ENCODE measurements at regions not wholly inside any gene's neighbourhood (a gene's known extent, or its start where the extent isn't known, plus 50 kb on each side); places are given as distances from the start of the nearest gene placed in this dataset.
"Not testable (repeated sequence)": the region's sequence is repeated elsewhere in the genome, so short reads cannot be mapped to it uniquely, and the experiment has no call there.

DNA sequence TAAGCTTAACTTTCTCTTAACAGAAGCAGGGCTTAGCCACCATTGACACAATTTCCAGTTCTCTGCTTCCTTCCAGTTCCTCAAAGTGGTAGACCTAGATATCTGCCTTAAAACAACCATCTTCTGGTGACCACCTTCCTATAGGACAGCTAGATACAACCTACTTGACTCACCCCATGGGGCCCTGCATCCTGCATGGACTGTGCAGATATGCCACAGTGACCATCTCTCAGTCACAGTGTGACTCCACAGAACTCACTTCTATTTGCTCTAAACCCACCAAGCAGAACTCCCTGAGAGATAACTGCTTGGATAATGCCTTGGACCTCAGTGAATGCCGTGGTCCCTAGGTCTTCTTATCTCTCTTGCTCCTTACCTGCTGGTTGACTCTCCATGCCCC, 621.6 kb downstream of the IQCM start:
- Mint-ChIP-seq H3K9me3 (no peaks in the 10 kb centered on the region), H3K27ac (no peak overlapping the region), H3K27me3 (ENCODE audit: insufficient read depth) (no peaks in the 10 kb centered on the region), H3K4me1 (ENCODE audit: low read depth) (no peaks in the 10 kb centered on the region), H3K4me3 (no peak overlapping the region), H3K36me3 (ENCODE audit: low read depth) (no peaks in the 10 kb centered on the region)
- TF ChIP-seq, protein P1, sequence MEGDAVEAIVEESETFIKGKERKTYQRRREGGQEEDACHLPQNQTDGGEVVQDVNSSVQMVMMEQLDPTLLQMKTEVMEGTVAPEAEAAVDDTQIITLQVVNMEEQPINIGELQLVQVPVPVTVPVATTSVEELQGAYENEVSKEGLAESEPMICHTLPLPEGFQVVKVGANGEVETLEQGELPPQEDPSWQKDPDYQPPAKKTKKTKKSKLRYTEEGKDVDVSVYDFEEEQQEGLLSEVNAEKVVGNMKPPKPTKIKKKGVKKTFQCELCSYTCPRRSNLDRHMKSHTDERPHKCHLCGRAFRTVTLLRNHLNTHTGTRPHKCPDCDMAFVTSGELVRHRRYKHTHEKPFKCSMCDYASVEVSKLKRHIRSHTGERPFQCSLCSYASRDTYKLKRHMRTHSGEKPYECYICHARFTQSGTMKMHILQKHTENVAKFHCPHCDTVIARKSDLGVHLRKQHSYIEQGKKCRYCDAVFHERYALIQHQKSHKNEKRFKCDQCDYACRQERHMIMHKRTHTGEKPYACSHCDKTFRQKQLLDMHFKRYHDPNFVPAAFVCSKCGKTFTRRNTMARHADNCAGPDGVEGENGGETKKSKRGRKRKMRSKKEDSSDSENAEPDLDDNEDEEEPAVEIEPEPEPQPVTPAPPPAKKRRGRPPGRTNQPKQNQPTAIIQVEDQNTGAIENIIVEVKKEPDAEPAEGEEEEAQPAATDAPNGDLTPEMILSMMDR (IDR thresholded peaks at IDR 0.05), result no peak
- no peak for DNase-seq

DNA sequence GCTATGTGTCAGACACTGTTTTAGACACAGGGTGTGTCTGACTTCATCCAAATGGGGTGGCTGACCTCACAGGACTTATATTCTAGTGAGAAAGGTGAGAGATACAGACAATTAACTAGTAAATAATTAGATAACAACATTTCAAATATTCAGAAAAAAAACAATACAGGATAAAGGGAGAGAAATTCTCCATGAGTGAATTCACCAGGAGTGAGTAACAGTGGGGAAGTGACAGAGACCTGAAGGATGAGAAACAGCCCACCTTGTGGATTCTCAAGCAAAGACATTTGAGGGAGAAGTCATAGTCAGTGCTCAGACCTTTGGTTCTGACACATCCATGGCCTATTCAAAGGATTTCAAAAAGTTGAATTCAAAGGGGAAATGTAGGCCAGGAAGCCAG, 627.9 kb downstream of the IQCM start:
- Mint-ChIP-seq H3K27me3 (ENCODE audit: insufficient read depth) (no peaks in the 10 kb centered on the region), H3K9me3 (no peaks in the 10 kb centered on the region), H3K4me3 (no peak overlapping the region), H3K4me1 (ENCODE audit: low read depth) (peaks cover 9% of the 10 kb centered on the region), H3K27ac (no peak overlapping the region), H3K36me3 (ENCODE audit: low read depth) (no peaks in the 10 kb centered on the region)
- DNase-seq, result no peak
- TF ChIP-seq, protein P1 (IDR thresholded peaks at IDR 0.05), result no peak

GRCh38 chr4:149183638-149184037, 632.0 kb downstream of the IQCM start:
- peaks cover 2% of the 10 kb centered on the region for H3K27me3 Mint-ChIP-seq (ENCODE audit: insufficient read depth)
- H3K9me3 Mint-ChIP-seq, result peaks cover 7% of the 10 kb centered on the region; the same call in 1 of the 2 replicates
- no peaks in the 10 kb centered on the region for H3K36me3 Mint-ChIP-seq (ENCODE audit: low read depth)
- no peak overlapping the region for H3K4me3 Mint-ChIP-seq
- H3K27ac Mint-ChIP-seq, result no peak overlapping the region
- H3K4me1 Mint-ChIP-seq (ENCODE audit: low read depth), result peaks cover 9% of the 10 kb centered on the region
- TF ChIP-seq, protein P1 (IDR thresholded peaks at IDR 0.05), result no peak
- no peak for DNase-seq

GRCh38 chr4:149181459-149181858, 634.2 kb downstream of the IQCM start:
- not testable (repeated sequence) for H3K36me3 Mint-ChIP-seq (ENCODE audit: low read depth); H3K4me1 Mint-ChIP-seq (ENCODE audit: low read depth); H3K9me3 Mint-ChIP-seq; H3K27ac Mint-ChIP-seq; DNase-seq; H3K27me3 Mint-ChIP-seq (ENCODE audit: insufficient read depth); H3K4me3 Mint-ChIP-seq

DNA sequence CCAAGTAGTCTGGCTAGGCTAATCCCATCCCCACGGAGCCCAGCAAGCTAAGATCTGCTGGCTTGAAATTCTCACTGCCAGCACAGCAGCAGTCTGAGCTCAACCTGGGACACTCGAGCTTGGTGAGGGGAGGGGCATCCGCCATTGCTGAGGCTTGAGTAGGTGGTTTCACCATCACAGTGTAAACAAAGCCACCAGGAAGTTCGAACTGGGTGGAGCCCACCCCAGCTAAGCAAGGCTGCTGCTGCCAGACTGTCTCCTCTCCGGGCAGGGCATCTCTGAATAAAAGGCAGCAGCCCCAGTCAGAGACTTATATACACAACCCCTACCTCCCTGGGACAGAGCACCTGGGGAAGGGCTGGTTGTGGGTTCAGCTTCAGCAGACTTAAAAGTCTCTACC, 639.6 kb downstream of the IQCM start:
- H3K27me3 Mint-ChIP-seq (ENCODE audit: insufficient read depth), result peaks cover 3% of the 10 kb centered on the region
- no peak for DNase-seq
- no peak overlapping the region for H3K27ac Mint-ChIP-seq
- TF ChIP-seq, protein P1 (IDR thresholded peaks at IDR 0.05), result no peak
- no peaks in the 10 kb centered on the region for H3K4me1 Mint-ChIP-seq (ENCODE audit: low read depth)
- H3K9me3 Mint-ChIP-seq, result peaks cover 5% of the 10 kb centered on the region; the same call in 1 of the 2 replicates
- no peaks in the 10 kb centered on the region for H3K36me3 Mint-ChIP-seq (ENCODE audit: low read depth)
- no peak overlapping the region for H3K4me3 Mint-ChIP-seq

- DNase-seq, result no peak
- Mint-ChIP-seq H3K4me1 (ENCODE audit: low read depth) (no peaks in the 10 kb centered on the region), H3K27me3 (ENCODE audit: insufficient read depth) (peaks cover 3% of the 10 kb centered on the region), H3K4me3 (no peak overlapping the region), H3K36me3 (ENCODE audit: low read depth) (no peaks in the 10 kb centered on the region), H3K27ac (no peak overlapping the region), H3K9me3 (peaks cover under 1% of the 10 kb centered on the region; the same call in 1 of the 2 replicates)
- TF ChIP-seq, protein P1 (IDR thresholded peaks at IDR 0.05), result no peak
Observed at GRCh38 chr4:149175549-149175948, 640.1 kb downstream of the IQCM start.
